ENCODE measurements at regions not wholly inside any gene's neighbourhood (a gene's known extent, or its start where the extent isn't known, plus 50 kb on each side); places are given as distances from the start of the nearest gene placed in this dataset.

DNA sequence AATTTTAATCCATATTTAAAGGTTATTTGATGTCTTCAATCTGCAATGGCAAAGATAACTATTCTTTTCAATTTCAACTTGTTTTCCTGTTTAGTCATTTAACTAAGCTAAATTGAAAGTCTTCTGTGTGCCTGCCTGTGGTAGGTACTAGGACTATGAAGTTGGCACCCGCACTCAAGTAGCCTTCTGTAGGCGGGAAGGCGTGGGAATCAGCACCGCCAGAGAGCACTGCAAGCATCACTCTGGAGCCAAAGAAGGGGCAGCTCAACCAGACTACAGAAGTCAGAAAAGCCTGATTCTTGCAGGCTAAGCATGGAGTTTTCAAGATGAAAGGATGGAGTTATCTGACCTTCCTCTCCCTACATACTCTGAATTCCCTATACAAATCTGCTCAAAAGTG is 269.0 kb upstream of the PHF14 start:
- TF ChIP-seq, protein P1, sequence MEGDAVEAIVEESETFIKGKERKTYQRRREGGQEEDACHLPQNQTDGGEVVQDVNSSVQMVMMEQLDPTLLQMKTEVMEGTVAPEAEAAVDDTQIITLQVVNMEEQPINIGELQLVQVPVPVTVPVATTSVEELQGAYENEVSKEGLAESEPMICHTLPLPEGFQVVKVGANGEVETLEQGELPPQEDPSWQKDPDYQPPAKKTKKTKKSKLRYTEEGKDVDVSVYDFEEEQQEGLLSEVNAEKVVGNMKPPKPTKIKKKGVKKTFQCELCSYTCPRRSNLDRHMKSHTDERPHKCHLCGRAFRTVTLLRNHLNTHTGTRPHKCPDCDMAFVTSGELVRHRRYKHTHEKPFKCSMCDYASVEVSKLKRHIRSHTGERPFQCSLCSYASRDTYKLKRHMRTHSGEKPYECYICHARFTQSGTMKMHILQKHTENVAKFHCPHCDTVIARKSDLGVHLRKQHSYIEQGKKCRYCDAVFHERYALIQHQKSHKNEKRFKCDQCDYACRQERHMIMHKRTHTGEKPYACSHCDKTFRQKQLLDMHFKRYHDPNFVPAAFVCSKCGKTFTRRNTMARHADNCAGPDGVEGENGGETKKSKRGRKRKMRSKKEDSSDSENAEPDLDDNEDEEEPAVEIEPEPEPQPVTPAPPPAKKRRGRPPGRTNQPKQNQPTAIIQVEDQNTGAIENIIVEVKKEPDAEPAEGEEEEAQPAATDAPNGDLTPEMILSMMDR (IDR thresholded peaks at IDR 0.05; ENCODE audit: insufficient read depth, low read depth, low read length), result no peak
- H3K4me3 ChIP-seq (ENCODE audit: low read depth, low read length), result no peak overlapping the region
- DNase-seq (ENCODE audit: low read depth), result no peak

- TF ChIP-seq, protein P1 (IDR thresholded peaks at IDR 0.05; ENCODE audit: insufficient read depth, low read depth, low read length), result no peak
- DNase-seq (ENCODE audit: low read depth), result no peak
- no peak overlapping the region for H3K4me3 ChIP-seq (ENCODE audit: low read depth, low read length)
Measured at GRCh38 chr7:10706875-10707493, 266.7 kb upstream of the PHF14 start.

GRCh38 chr7:10707519-10707918 is 266.2 kb upstream of the PHF14 start:
- no peak for DNase-seq (ENCODE audit: low read depth)
- TF ChIP-seq, protein P1 (IDR thresholded peaks at IDR 0.05; ENCODE audit: insufficient read depth, low read depth, low read length), result no peak

GRCh38 chr7:10708447-10708846 is 265.2 kb upstream of the PHF14 start:
- no peak for DNase-seq (ENCODE audit: low read depth)
- no peak overlapping the region for H3K4me3 ChIP-seq (ENCODE audit: low read depth, low read length)
- TF ChIP-seq, protein P1 (IDR thresholded peaks at IDR 0.05; ENCODE audit: insufficient read depth, low read depth, low read length), result no peak

More at GRCh38 chr7:10707519-10707918, 266.2 kb upstream of the PHF14 start:
- H3K4me3 ChIP-seq (ENCODE audit: low read depth, low read length), result no peak overlapping the region

DNA sequence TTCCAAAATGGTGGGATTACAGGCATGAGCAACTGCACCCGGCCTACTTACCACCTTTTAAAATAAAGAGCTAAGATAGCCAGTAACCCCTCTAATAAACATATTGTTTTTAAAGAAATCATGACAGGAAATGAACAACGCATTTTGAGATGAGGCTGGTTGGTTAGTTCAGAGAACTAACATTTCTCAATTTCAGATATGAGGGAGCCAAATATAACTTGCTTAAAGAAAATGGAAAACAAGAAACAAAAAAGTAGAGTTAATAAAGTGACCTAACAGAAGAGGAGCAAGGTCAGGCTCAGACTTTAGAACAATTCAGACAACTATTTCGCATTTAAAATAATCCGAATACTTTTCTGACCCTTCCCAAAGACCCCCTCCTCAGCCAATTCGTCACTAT is 254.9 kb upstream of the PHF14 start:
- TF ChIP-seq, protein P1 (IDR thresholded peaks at IDR 0.05; ENCODE audit: insufficient read depth, low read depth, low read length), result no peak
- H3K4me3 ChIP-seq (ENCODE audit: low read depth, low read length), result no peak overlapping the region
- DNase-seq (ENCODE audit: low read depth), result no peak

GRCh38 chr7:10720042-10720441 is 253.6 kb upstream of the PHF14 start:
- DNase-seq (ENCODE audit: low read depth), result no peak
- TF ChIP-seq, protein P1 (IDR thresholded peaks at IDR 0.05; ENCODE audit: insufficient read depth, low read depth, low read length), result no peak

GRCh38 chr7:10721289-10721688 is 252.4 kb upstream of the PHF14 start:
- TF ChIP-seq, protein P1 (IDR thresholded peaks at IDR 0.05; ENCODE audit: insufficient read depth, low read depth, low read length), result no peak
- no peak overlapping the region for H3K4me3 ChIP-seq (ENCODE audit: low read depth, low read length)
- DNase-seq (ENCODE audit: low read depth), result no peak

More at GRCh38 chr7:10720042-10720441, 253.6 kb upstream of the PHF14 start:
- H3K4me3 ChIP-seq (ENCODE audit: low read depth, low read length), result no peak overlapping the region
